A549 (cell line): ENCODE measurements at regions not wholly inside any gene's neighbourhood (a gene's known extent, or its start where the extent isn't known, plus 50 kb on each side); places are given as distances from the start of the nearest gene placed in this dataset.
A peak's percentile ranks its signal among the peaks of the same experiment; 100 is the strongest.

Source experiments
- ATAC-seq, 2 experiments: fragments of 200-7000 bp in 1 of 2; fragments of >200 bp in 1 of 2; cut with Nextera tagmentation in 1 of 2; cut with Tn5 transposase in 1 of 2; 3 replicates each; pipeline versions ENCODE4 v1.8.0 to v1.9.1; 2018 to 2020; ENCODE audit warnings: mild to moderate bottlenecking in 1 of 2, moderate library complexity in 1 of 2
- CTCF ChIA-PET: fragments of 300-600 bp; sonication (Branson Sonifier 250); formaldehyde crosslinking; extraction: SDS; loops from one replicate; lab custom pipeline; 2021; ENCODE audit warnings: antibody characterized with exemption, inconsistent platforms; lab: Yijun Ruan, JAX
- POLR2A ChIA-PET: fragments of 350-600 bp; formaldehyde crosslinking; extraction: SDS; loops from one replicate; lab custom pipeline; 2021; ENCODE audit warnings: antibody characterized with exemption, inconsistent platforms; lab: Yijun Ruan, JAX
- DNase-seq, 2 experiments: peaks; one replicate each; pipeline versions ENCODE4 v3.0.0 to v3.0.0-alpha.2; 2011 to 2016; ENCODE audit warnings: low read depth in 1 of 2, low spot score in 1 of 2
- FAIRE-seq: peaks from 2 replicates; lab custom pipeline; 2011; peaks lifted over from hg19 to GRCh38; lab: Jason Lieb, UNC
- H3K27ac ChIP-seq, 2 experiments: fragments of >200 bp; sonication (Bioruptor Twin); formaldehyde crosslinking; 3 replicates each; pipeline ENCODE4 v1.5.1; 2016 to 2017
- H3K4me1 ChIP-seq: fragments of >200 bp; sonication (Bioruptor Twin); formaldehyde crosslinking; 3 replicates; pipeline ENCODE4 v1.6.1; 2016
- H3K4me2 ChIP-seq: fragments of >200 bp; sonication (Bioruptor Twin); formaldehyde crosslinking; 3 replicates; pipeline ENCODE4 v1.6.1; 2016
- H3K4me3 ChIP-seq: fragments of >200 bp; sonication (Bioruptor Twin); formaldehyde crosslinking; 3 replicates; pipeline ENCODE4 v1.5.1; 2016
- H3K9me3 ChIP-seq: fragments of >200 bp; sonication (Bioruptor Twin); formaldehyde crosslinking; 3 replicates; pipeline ENCODE4 v1.6.1; 2016
- ATOH8 ChIP-seq: fragments of 250-450 bp; sonication (Bioruptor Pico); IDR thresholded peaks from 2 replicates; pipeline ENCODE4 v1.5.0; 2020; ENCODE audit warnings: low read depth, mild to moderate bottlenecking, moderate library complexity
- BCL3 ChIP-seq: fragments of >200 bp; sonication (Bioruptor Twin); formaldehyde crosslinking; IDR thresholded peaks from 3 replicates; pipeline ENCODE4 v1.6.1; 2016
- CTCF ChIP-seq: fragments of >200 bp; sonication (Bioruptor Twin); formaldehyde crosslinking; IDR thresholded peaks from 3 replicates; pipeline ENCODE4 v1.5.1; 2016
- E2F6 ChIP-seq: IDR thresholded peaks from 2 replicates; pipeline ENCODE4 v1.6.1; 2012; ENCODE audit warnings: low read depth, borderline replicate concordance
- EHF ChIP-seq: fragments of 250-450 bp; sonication (Bioruptor Pico); IDR thresholded peaks from 2 replicates; pipeline ENCODE4 v1.5.0; 2020; ENCODE audit warnings: mild to moderate bottlenecking
- EHMT2 ChIP-seq: fragments of 200-600 bp; sonication (generic); IDR thresholded peaks from 2 replicates; pipeline ENCODE4 v1.6.1; 2016; ENCODE audit warnings: antibody characterized with exemption, low read depth, mild to moderate bottlenecking, moderate library complexity
- FOSL2 ChIP-seq, 2 experiments: fragments of 450-650 bp in 1 of 2; fragments of >200 bp in 1 of 2; sonication (Bioruptor Twin) in 1 of 2; formaldehyde crosslinking; IDR thresholded peaks; 2 replicates each; pipeline versions ENCODE4 v1.5.0 to v1.6.1; 2016 to 2020; ENCODE audit warnings: mild to moderate bottlenecking in 1 of 2, moderate library complexity in 1 of 2
- HMGXB4 ChIP-seq: fragments of 250-450 bp; sonication (Bioruptor Pico); IDR thresholded peaks from 2 replicates; pipeline ENCODE4 v1.5.0; 2021; ENCODE audit warnings: mild to moderate bottlenecking, moderate library complexity, borderline replicate concordance
- HOXA7 ChIP-seq: fragments of 250-450 bp; sonication (Bioruptor Pico); IDR thresholded peaks from 2 replicates; pipeline ENCODE4 v1.5.0; 2020; ENCODE audit warnings: mild to moderate bottlenecking, moderate library complexity
- HOXB5 ChIP-seq: fragments of 250-450 bp; sonication (Bioruptor Pico); IDR thresholded peaks from 2 replicates; pipeline ENCODE4 v1.5.0; 2020; ENCODE audit warnings: mild to moderate bottlenecking, moderate library complexity
- JUN ChIP-seq, 2 experiments: fragments of >200 bp; sonication (Bioruptor Twin); formaldehyde crosslinking; IDR thresholded peaks; 2 replicates in 1 of 2; 3 replicates in 1 of 2; pipeline ENCODE4 v1.6.1; 2016 to 2017
- JUNB ChIP-seq: fragments of >200 bp; sonication (Bioruptor Twin); formaldehyde crosslinking; IDR thresholded peaks from 2 replicates; pipeline ENCODE4 v1.6.1; 2016
- MAX ChIP-seq: IDR thresholded peaks from 2 replicates; pipeline ENCODE4 v1.6.1; 2012
- NR3C1 ChIP-seq: fragments of >200 bp; sonication (Bioruptor Twin); formaldehyde crosslinking; IDR thresholded peaks from 3 replicates; pipeline ENCODE4 v1.6.1; 2017
- RARB ChIP-seq: fragments of 250-450 bp; sonication (Bioruptor Pico); IDR thresholded peaks from 2 replicates; pipeline ENCODE4 v1.8.0; 2021; ENCODE audit warnings: mild to moderate bottlenecking, moderate library complexity
- TP53 ChIP-seq: fragments of 250-450 bp; sonication (Bioruptor Pico); IDR thresholded peaks from 2 replicates; pipeline ENCODE4 v1.5.0; 2021; ENCODE audit warnings: mild to moderate bottlenecking, moderate library complexity
- WGBS: methylation state at CpG from one replicate; pipeline ENCODE4 v1.1.6; 2017; ENCODE audit errors: missing lambda C conversion rate; 5-methylcytosine and 5-hydroxymethylcytosine counted together

GRCh38 chr10:4353059-4353655, 472.9 kb upstream of the AKR1E2 start (continued):
- TF ChIP-seq CTCF = no peak
- TF ChIP-seq JUNB = no peak
- TF ChIP-seq MAX = no peak
- no peak for TF ChIP-seq ATOH8 (CRISPR knock-in tag)

GRCh38 chr10:4352414-4352961, 473.5 kb upstream of the AKR1E2 start:
- H3K4me3 ChIP-seq = no peak overlapping the region
- H3K9me3 ChIP-seq = no peaks in the 10 kb centered on the region
- peak overlapping the region; percentile 77; the same call in 2 of the 3 replicates for H3K4me2 ChIP-seq
- H3K4me1 ChIP-seq = peaks cover 42% of the 10 kb centered on the region
- TF ChIP-seq HOXB5 (CRISPR knock-in tag) (no peak), FOSL2 (IDR thresholded peaks at IDR 0.05) (no peak), FOSL2 (CRISPR knock-in tag; IDR thresholded peaks at IDR 0.05) (no peak), EHF (no peak), HOXA7 (CRISPR knock-in tag) (no peak), CTCF (no peak), EHMT2 (no peak), NR3C1 (no peak), HMGXB4 (CRISPR knock-in tag) (no peak), BCL3 (no peak), TP53 (no peak), E2F6 (no peak), JUN (IDR thresholded peaks at IDR 0.05) (no peak), RARB (CRISPR knock-in tag) (no peak)
- TF ChIP-seq, all 56 proteins: peak for 0
- ATAC-seq (no peak), FAIRE-seq (no peak), DNase-seq (no peak)
- peak overlapping the region; percentile 67 to 77; a peak in 5 of 6 replicates for H3K27ac ChIP-seq
- WGBS = 70% methylated on average over 7 of the region's 7 CpGs
- ChIA-PET POLR2A (interaction anchor here (1.2 kb wide), 1 partner anchor 567 kb away, joined by 4 read pairs; the partner anchor contains the start of gene KLF6), CTCF (interaction anchor here (0.6 to 0.9 kb wide), 3 partner anchors 183 to 1160 kb away, joined by 3 to 4 read pairs (median 3); no protein-coding TSS in a partner anchor)
